Activated T-cell treated with anti-CD3 and anti-CD28 coated beads, Interleukin-2, amount 50 U/mL, for 24 hours (primary cell): ENCODE measurements at regions not wholly inside any gene's neighbourhood (a gene's known extent, or its start where the extent isn't known, plus 50 kb on each side); places are given as distances from the start of the nearest gene placed in this dataset.

Source experiments
- DNase-seq: peaks from one replicate; pipeline ENCODE4 v3.0.0-alpha.2; 2020
- H3K27ac Mint-ChIP-seq: 2 replicates; pipeline ENCODE4 v1.8.0; 2020; ENCODE audit warnings: mild to moderate bottlenecking, mixed read lengths
- H3K27me3 Mint-ChIP-seq: 2 replicates; pipeline ENCODE4 v1.8.0; 2020; ENCODE audit warnings: mixed read lengths
- H3K36me3 Mint-ChIP-seq: 2 replicates; pipeline ENCODE4 v1.8.0; 2020; ENCODE audit warnings: low read depth, mixed read lengths
- H3K4me1 Mint-ChIP-seq: 2 replicates; pipeline ENCODE4 v1.8.0; 2020; ENCODE audit warnings: low read depth, mixed read lengths
- H3K4me3 Mint-ChIP-seq: 2 replicates; pipeline ENCODE4 v1.8.0; 2020; ENCODE audit warnings: mild to moderate bottlenecking, moderate library complexity, mixed read lengths
- H3K9me3 Mint-ChIP-seq: 2 replicates; pipeline ENCODE4 v1.8.0; 2020; ENCODE audit warnings: mixed read lengths

GRCh38 chr11:98572941-98573340 is 447.8 kb upstream of the CNTN5 start:
- no peaks in the 10 kb centered on the region for H3K4me1 Mint-ChIP-seq
- no peaks in the 10 kb centered on the region for H3K27me3 Mint-ChIP-seq
- no peaks in the 10 kb centered on the region for H3K36me3 Mint-ChIP-seq
- no peak for DNase-seq
- H3K27ac Mint-ChIP-seq, result no peak overlapping the region
- H3K9me3 Mint-ChIP-seq, result peaks cover 13% of the 10 kb centered on the region
- no peak overlapping the region for H3K4me3 Mint-ChIP-seq

- peaks cover 3% of the 10 kb centered on the region for H3K9me3 Mint-ChIP-seq
- no peaks in the 10 kb centered on the region for H3K36me3 Mint-ChIP-seq
- no peak overlapping the region for H3K27ac Mint-ChIP-seq
- DNase-seq, result no peak
- no peaks in the 10 kb centered on the region for H3K4me1 Mint-ChIP-seq
- H3K4me3 Mint-ChIP-seq, result no peak overlapping the region
- H3K27me3 Mint-ChIP-seq, result no peaks in the 10 kb centered on the region
Measured at GRCh38 chr11:98587884-98588283, 432.9 kb upstream of the CNTN5 start.

- peaks cover 14% of the 10 kb centered on the region for H3K9me3 Mint-ChIP-seq
- H3K4me3 Mint-ChIP-seq, result no peak overlapping the region
- H3K4me1 Mint-ChIP-seq, result no peaks in the 10 kb centered on the region
- H3K27ac Mint-ChIP-seq, result no peak overlapping the region
- H3K36me3 Mint-ChIP-seq, result no peaks in the 10 kb centered on the region
- H3K27me3 Mint-ChIP-seq, result no peaks in the 10 kb centered on the region
- DNase-seq, result no peak
Measured at GRCh38 chr11:98589967-98590366, 430.8 kb upstream of the CNTN5 start.

DNA sequence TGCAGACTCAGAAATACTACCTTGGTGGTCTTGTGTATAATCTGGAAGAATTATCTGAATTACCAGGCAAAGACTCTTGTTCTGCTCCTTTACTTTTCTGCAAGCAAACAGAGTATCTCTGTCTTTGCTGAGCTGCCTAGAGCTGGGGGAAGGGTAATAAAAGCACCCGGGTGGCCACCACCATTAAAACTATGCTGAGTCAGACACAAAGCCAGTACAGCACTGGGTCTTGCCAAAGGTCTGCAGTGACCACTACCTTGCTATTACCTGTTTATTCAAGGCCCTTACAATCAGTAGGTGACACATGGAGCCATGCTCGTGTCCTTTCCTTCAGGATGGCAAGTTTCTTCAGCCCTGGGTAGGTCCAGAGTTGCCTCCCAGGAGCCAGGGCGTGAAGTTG is 420.6 kb upstream of the CNTN5 start:
- peaks cover 2% of the 10 kb centered on the region for H3K9me3 Mint-ChIP-seq
- H3K27ac Mint-ChIP-seq, result no peak overlapping the region
- no peak for DNase-seq
- H3K36me3 Mint-ChIP-seq, result no peaks in the 10 kb centered on the region
- no peaks in the 10 kb centered on the region for H3K27me3 Mint-ChIP-seq
- no peak overlapping the region for H3K4me3 Mint-ChIP-seq
- H3K4me1 Mint-ChIP-seq, result no peaks in the 10 kb centered on the region

- H3K27me3 Mint-ChIP-seq, result no peaks in the 10 kb centered on the region
- H3K36me3 Mint-ChIP-seq, result no peaks in the 10 kb centered on the region
- H3K4me1 Mint-ChIP-seq, result no peaks in the 10 kb centered on the region
- no peak overlapping the region for H3K4me3 Mint-ChIP-seq
- no peak overlapping the region for H3K27ac Mint-ChIP-seq
- DNase-seq, result no peak
- H3K9me3 Mint-ChIP-seq, result peaks cover 2% of the 10 kb centered on the region
Measured at GRCh38 chr11:98600786-98601773, 419.7 kb upstream of the CNTN5 start.

DNA sequence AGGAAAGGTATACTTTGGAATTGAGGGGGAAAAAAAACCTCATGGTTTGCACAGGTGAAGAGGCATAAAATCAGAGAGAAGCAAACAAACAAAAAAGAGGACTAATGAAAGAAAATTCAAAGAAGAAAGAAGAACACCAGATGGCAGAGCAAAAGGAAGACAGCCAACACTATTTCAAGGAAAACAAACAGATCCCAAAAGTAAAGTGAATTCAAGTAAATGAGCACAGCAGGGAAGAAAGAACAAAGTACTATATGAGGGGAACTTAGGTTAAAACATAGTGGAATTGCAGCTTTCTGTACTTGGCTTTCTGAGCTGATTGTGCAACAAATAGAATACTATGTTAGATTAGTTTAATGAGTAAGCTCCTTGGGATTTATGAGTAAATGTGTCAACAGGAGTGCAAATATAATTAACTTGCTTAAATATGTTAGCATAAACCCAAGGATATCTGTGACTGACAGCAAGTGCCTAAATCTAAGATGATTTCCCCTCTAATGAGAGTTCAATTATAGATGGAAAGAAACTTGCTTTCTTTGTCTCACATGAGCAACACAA is 404.6 kb upstream of the CNTN5 start:
- Mint-ChIP-seq H3K4me3 (no peak overlapping the region), H3K9me3 (peaks cover 23% of the 10 kb centered on the region), H3K27me3 (no peaks in the 10 kb centered on the region), H3K36me3 (no peaks in the 10 kb centered on the region), H3K27ac (no peak overlapping the region), H3K4me1 (no peaks in the 10 kb centered on the region)
- no peak for DNase-seq

GRCh38 chr11:98621767-98622166 is 399.0 kb upstream of the CNTN5 start:
- no peak for DNase-seq
- Mint-ChIP-seq H3K9me3 (peaks cover 39% of the 10 kb centered on the region), H3K27me3 (no peaks in the 10 kb centered on the region), H3K36me3 (no peaks in the 10 kb centered on the region), H3K27ac (no peak overlapping the region), H3K4me1 (no peaks in the 10 kb centered on the region), H3K4me3 (no peak overlapping the region)

GRCh38 chr11:98625526-98625925 is 395.2 kb upstream of the CNTN5 start:
- H3K27me3 Mint-ChIP-seq, result no peaks in the 10 kb centered on the region
- no peak overlapping the region for H3K4me3 Mint-ChIP-seq
- no peak overlapping the region for H3K27ac Mint-ChIP-seq
- no peak for DNase-seq
- no peaks in the 10 kb centered on the region for H3K36me3 Mint-ChIP-seq
- peaks cover 20% of the 10 kb centered on the region for H3K9me3 Mint-ChIP-seq
- H3K4me1 Mint-ChIP-seq, result no peaks in the 10 kb centered on the region

DNA sequence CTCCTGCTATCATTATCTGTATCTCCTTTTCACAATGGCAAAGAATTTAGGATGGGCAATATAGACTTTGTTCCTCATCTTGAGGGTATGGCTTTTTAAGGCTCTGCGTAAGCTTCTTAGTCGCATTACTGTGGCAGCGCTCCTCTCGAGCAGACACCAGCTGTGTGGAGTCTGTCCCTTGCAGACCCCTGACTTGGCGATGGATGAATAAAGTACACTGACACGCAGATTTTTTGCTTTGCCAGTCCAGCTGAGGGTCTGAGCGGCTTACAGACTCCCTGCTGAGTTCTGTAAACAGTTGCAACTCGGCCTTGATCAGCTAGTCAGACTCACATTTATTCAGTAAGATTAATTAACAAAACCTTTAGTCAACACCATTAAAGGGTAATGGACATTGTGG is 390.0 kb upstream of the CNTN5 start:
- Mint-ChIP-seq H3K27ac (no peak overlapping the region), H3K36me3 (no peaks in the 10 kb centered on the region), H3K9me3 (peaks cover 6% of the 10 kb centered on the region), H3K4me1 (no peaks in the 10 kb centered on the region), H3K4me3 (no peak overlapping the region), H3K27me3 (no peaks in the 10 kb centered on the region)
- no peak for DNase-seq

DNA sequence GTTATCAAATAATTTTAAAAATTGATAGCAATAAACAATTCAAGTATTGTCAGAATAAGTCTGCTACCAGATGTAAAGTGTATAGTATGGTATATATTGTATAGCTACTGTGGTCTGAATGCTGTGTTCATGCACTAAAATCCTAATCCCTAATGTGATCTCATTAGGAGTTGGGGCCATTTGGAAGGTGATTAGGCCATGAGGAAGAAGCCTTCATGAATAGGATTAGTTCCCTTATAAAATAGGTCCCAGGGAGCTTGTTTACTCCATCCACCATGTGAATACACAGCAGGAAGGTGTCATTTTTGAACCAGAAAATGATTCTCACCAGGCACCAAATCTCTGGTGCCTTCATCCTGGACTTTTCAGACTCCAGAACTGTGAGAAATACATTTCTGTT is 363.0 kb upstream of the CNTN5 start:
- Mint-ChIP-seq H3K4me1 (no peaks in the 10 kb centered on the region), H3K9me3 (peaks cover 11% of the 10 kb centered on the region), H3K36me3 (no peaks in the 10 kb centered on the region), H3K27me3 (no peaks in the 10 kb centered on the region), H3K4me3 (no peak overlapping the region), H3K27ac (no peak overlapping the region)
- DNase-seq, result no peak

GRCh38 chr11:98659431-98659830 is 361.3 kb upstream of the CNTN5 start:
- DNase-seq, result no peak
- H3K27ac Mint-ChIP-seq, result no peak overlapping the region
- no peaks in the 10 kb centered on the region for H3K4me1 Mint-ChIP-seq
- H3K27me3 Mint-ChIP-seq, result no peaks in the 10 kb centered on the region
- no peaks in the 10 kb centered on the region for H3K36me3 Mint-ChIP-seq
- H3K4me3 Mint-ChIP-seq, result no peak overlapping the region
- H3K9me3 Mint-ChIP-seq, result peaks cover 9% of the 10 kb centered on the region

DNA sequence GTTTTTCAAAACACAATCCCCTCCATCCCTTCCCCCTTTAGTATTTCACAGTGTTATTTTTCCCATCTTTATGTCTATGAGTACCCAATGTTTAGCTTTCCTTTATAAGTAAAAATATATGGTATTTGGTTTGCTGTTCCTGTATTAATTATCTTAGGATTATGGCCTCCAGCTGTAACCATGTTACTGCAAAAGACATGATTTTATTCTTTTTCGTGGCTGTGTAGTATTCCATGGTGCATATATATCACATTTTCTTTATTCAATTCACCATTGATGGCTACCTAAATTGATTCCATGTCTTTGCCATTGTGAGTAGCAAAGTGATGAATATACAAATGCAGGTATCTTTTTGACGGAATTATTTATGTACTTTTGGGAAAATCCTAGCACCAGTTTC is 346.4 kb upstream of the CNTN5 start:
- no peak for DNase-seq
- Mint-ChIP-seq H3K27ac (no peak overlapping the region), H3K9me3 (peaks cover 23% of the 10 kb centered on the region), H3K27me3 (no peaks in the 10 kb centered on the region), H3K4me1 (no peaks in the 10 kb centered on the region), H3K36me3 (no peaks in the 10 kb centered on the region), H3K4me3 (no peak overlapping the region)

- Mint-ChIP-seq H3K4me1 (no peaks in the 10 kb centered on the region), H3K4me3 (no peak overlapping the region), H3K9me3 (peaks cover 30% of the 10 kb centered on the region), H3K27me3 (no peaks in the 10 kb centered on the region), H3K36me3 (no peaks in the 10 kb centered on the region), H3K27ac (no peak overlapping the region)
- no peak for DNase-seq
Measured at GRCh38 chr11:98679673-98680072, 341.1 kb upstream of the CNTN5 start.

DNA sequence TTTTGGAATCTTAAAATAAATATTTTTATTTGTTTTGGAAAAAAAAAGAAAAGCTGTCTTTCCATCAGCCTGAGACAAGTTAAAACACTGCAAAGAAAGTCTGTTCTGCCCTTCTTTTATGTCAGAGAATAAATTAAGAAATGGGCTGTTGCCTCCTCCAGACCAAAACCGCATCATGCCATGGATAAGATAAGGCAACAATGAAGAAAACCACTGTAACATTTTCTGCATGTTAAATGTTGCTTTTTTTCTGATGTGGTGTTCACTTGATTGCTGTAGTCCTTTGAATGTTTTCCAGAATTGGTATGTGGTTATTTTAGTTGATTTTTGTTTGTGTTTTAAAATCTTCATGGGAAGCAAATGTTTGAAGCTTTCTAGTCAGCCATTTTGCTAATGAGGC is 319.2 kb upstream of the CNTN5 start:
- no peak for DNase-seq
- no peaks in the 10 kb centered on the region for H3K27me3 Mint-ChIP-seq
- H3K36me3 Mint-ChIP-seq, result no peaks in the 10 kb centered on the region
- no peaks in the 10 kb centered on the region for H3K4me1 Mint-ChIP-seq
- H3K4me3 Mint-ChIP-seq, result no peak overlapping the region
- H3K9me3 Mint-ChIP-seq, result peaks cover 10% of the 10 kb centered on the region
- no peak overlapping the region for H3K27ac Mint-ChIP-seq

GRCh38 chr11:98703779-98704556 is 316.8 kb upstream of the CNTN5 start:
- no peaks in the 10 kb centered on the region for H3K4me1 Mint-ChIP-seq
- no peaks in the 10 kb centered on the region for H3K36me3 Mint-ChIP-seq
- DNase-seq, result no peak
- H3K27me3 Mint-ChIP-seq, result no peaks in the 10 kb centered on the region
- H3K27ac Mint-ChIP-seq, result no peak overlapping the region
- H3K9me3 Mint-ChIP-seq, result peaks cover 10% of the 10 kb centered on the region
- H3K4me3 Mint-ChIP-seq, result no peak overlapping the region
